Endothelial cell of umbilical vein (primary cell): ENCODE measurements at regions not wholly inside any gene's neighbourhood (a gene's known extent, or its start where the extent isn't known, plus 50 kb on each side); places are given as distances from the start of the nearest gene placed in this dataset.
A peak's percentile ranks its signal among the peaks of the same experiment; 100 is the strongest.
"Not testable (repeated sequence)": the region's sequence is repeated elsewhere in the genome, so short reads cannot be mapped to it uniquely, and the experiment has no call there.

ENCODE experiments used
- BruUV-seq: library from RNA; stranded (reverse); fragments of 400-500 nt; replicated peaks from 2 replicates; lab custom pipeline; 2021; lab: Mats Ljungman, UMichigan
- CTCF ChIA-PET: fragments of 300-600, 350-600 bp; sonication (Branson Sonifier 250); formaldehyde crosslinking; loops from one replicate; lab custom pipeline; 2021; ENCODE audit warnings: antibody characterized with exemption, inconsistent platforms; lab: Charles Lee
- POLR2A ChIA-PET: fragments of 300-600, 350-600 bp; sonication (Branson Sonifier 250); formaldehyde crosslinking; loops from one replicate; lab custom pipeline; 2021; ENCODE audit warnings: antibody characterized with exemption, inconsistent platforms; lab: Charles Lee
- DNase-seq: peaks from one replicate; pipeline ENCODE4 v3.0.0-alpha.2; 2011; ENCODE audit warnings: low read depth, low spot score
- FAIRE-seq: peaks from 2 replicates; lab custom pipeline; 2011; peaks lifted over from hg19 to GRCh38; lab: Jason Lieb, UNC
- H2AFZ ChIP-seq: 2 replicates; pipeline ENCODE4 v1.6.0; 2012; ENCODE audit warnings: low read depth, low read length, control low read depth, inconsistent platforms
- H3K27ac ChIP-seq: 2 replicates; pipeline ENCODE4 v1.5.1; 2011; ENCODE audit warnings: low read depth, mild to moderate bottlenecking, control low read depth, low read length, moderate library complexity; ENCODE audit not compliant: insufficient read depth
- H3K27me3 ChIP-seq, 2 experiments: 2 replicates each; pipeline versions ENCODE4 v1.6.0 to v1.6.1; 2011; ENCODE audit warnings: low read length in 2 of 2, mixed read lengths in 1 of 2; ENCODE audit not compliant: control insufficient read depth in 2 of 2, insufficient read depth in 2 of 2
- H3K36me3 ChIP-seq, 2 experiments: 2 replicates in 1 of 2; 3 replicates in 1 of 2; pipeline ENCODE4 v1.5.1; 2011; ENCODE audit warnings: low read length in 2 of 2, mild to moderate bottlenecking in 1 of 2, moderate library complexity in 1 of 2; ENCODE audit not compliant: control insufficient read depth in 2 of 2, insufficient read depth in 2 of 2; ENCODE audit errors: extremely low read depth in 1 of 2
- H3K4me1 ChIP-seq: 3 replicates; pipeline ENCODE4 v1.5.1; 2011; ENCODE audit warnings: mild to moderate bottlenecking, low read length; ENCODE audit not compliant: control insufficient read depth, insufficient read depth; ENCODE audit errors: extremely low read depth
- H3K4me2 ChIP-seq: 2 replicates; pipeline ENCODE4 v1.6.1; 2011; ENCODE audit warnings: low read length, control low read depth, mixed read lengths; ENCODE audit not compliant: insufficient read depth
- H3K4me3 ChIP-seq, 3 experiments: fragments of 200-600 bp in 1 of 3; sonication (generic), shearing (Covaris generic) in 1 of 3; replicated peaks in 1 of 3; 2 replicates each; pipeline ENCODE4 v1.5.1; 2011 to 2016; ENCODE audit warnings: control low read depth in 3 of 3, low read length in 3 of 3, mild to moderate bottlenecking in 2 of 3, inconsistent platforms in 1 of 3, low read depth in 1 of 3, moderate library complexity in 1 of 3; ENCODE audit not compliant: insufficient read depth in 1 of 3
- H3K79me2 ChIP-seq: 2 replicates; pipeline ENCODE4 v1.6.0; 2012; ENCODE audit warnings: low read length, inconsistent platforms; ENCODE audit not compliant: control insufficient read depth, insufficient read depth
- H3K9ac ChIP-seq: replicated peaks from 2 replicates; pipeline ENCODE3; 2011; ENCODE audit warnings: low read length, control low read depth; ENCODE audit not compliant: insufficient read depth; ENCODE audit errors: extremely low read depth
- H3K9me1 ChIP-seq: replicated peaks from 3 replicates; pipeline ENCODE4 v1.6.0; 2011; ENCODE audit warnings: mild to moderate bottlenecking, low read length; ENCODE audit not compliant: control insufficient read depth, insufficient read depth; ENCODE audit errors: extremely low read depth
- H3K9me3 ChIP-seq: replicated peaks from 2 replicates; pipeline ENCODE4 v1.5.1; 2012; ENCODE audit warnings: low read length, inconsistent platforms; ENCODE audit not compliant: control insufficient read depth, insufficient read depth
- H4K20me1 ChIP-seq: replicated peaks from 2 replicates; pipeline ENCODE3; 2011; ENCODE audit warnings: mild to moderate bottlenecking, low read length; ENCODE audit not compliant: control insufficient read depth, insufficient read depth; ENCODE audit errors: extremely low read depth
- EZH2 ChIP-seq: IDR thresholded peaks from 2 replicates; pipeline ENCODE4 v1.6.1; 2012; ENCODE audit warnings: borderline replicate concordance, low read depth, mild to moderate bottlenecking, moderate library complexity, low read length, inconsistent platforms; ENCODE audit not compliant: severe bottlenecking
- FOS ChIP-seq: IDR thresholded peaks from 2 replicates; pipeline ENCODE4 v1.6.1; 2011; ENCODE audit warnings: mild to moderate bottlenecking, low read length, moderate library complexity, borderline replicate concordance; ENCODE audit not compliant: insufficient read depth
- JUN ChIP-seq: IDR thresholded peaks from 2 replicates; pipeline ENCODE4 v1.6.1; 2011; ENCODE audit warnings: borderline replicate concordance, low read depth; ENCODE audit not compliant: insufficient read length, insufficient read depth
- POLR2A ChIP-seq: IDR thresholded peaks from 2 replicates; pipeline ENCODE4 v1.6.1; 2012; ENCODE audit warnings: low read depth, mild to moderate bottlenecking, control low read depth, low read length
- POLR2AphosphoS5 ChIP-seq: IDR thresholded peaks from 2 replicates; pipeline ENCODE4 v1.6.1; 2012; ENCODE audit warnings: low read depth, mild to moderate bottlenecking, control low read depth, low read length, moderate library complexity; ENCODE audit not compliant: insufficient read depth
- dilution Hi-C: fragments of 300-500 bp; cut with MboI; formaldehyde crosslinking; loops from one replicate; pipeline ENCODE4 v1.15.0; 2019; ENCODE audit warnings: low sequenced_read_pairs; ENCODE audit not compliant: extremely low pct_ligation_motif_present
- intact Hi-C: fragments of 100-400 bp; cut with micrococcal nuclease; formaldehyde crosslinking; loops from one replicate; pipeline ENCODE4 v1.10.0; 2022
- TF ChIP-seq, protein P1 (sequence below): IDR thresholded peaks from 2 replicates; pipeline ENCODE4 v1.6.1; 2011; ENCODE audit not compliant: insufficient read depth, insufficient read length

DNA sequence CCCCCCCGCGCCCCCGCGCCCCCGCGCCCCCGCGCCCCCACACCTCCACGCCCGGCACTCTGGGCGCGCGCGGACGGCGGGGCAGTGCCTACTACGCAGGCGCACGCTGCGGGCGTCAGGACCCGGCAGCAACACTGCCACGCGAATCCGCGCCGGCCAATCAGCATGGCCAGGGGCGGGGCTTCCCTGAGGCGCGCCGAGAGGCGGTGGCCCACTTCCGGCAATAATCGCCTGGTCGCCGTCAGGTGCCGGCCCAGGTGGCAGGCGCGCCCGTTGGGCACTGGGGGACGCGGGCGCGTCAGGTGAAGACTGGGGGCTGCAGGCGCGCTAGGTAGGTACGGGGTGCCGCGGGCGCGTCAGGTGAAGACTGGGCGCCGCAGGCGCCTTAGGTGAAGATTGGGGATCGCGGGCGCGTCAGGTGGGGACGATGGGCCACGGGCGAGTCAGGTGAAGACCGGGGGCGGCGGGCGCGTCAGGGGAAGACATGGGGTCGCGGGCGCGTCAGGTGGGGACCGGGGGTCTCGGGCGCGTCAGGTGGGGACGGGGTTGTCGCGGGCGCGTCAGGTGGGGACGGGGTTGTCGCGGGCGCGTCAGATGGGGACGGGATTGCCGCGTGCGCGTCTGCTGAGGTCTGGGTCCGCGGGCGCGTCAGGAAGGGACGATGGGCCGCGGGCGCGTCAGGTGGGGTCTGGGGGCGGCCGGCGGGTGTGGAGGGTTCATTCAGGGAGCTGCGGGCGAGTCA lies 219.1 kb downstream of the RTP5 start:
- Histone ChIP-seq H3K27ac (no peak overlapping the region), H3K9ac (peak overlapping the region; percentile 37), H3K9me3 (no peaks in the 10 kb centered on the region), H4K20me1 (no peaks in the 10 kb centered on the region), H3K4me3 (peak overlapping the region; percentile 66 to 99 (median 77)), H3K9me1 (no peaks in the 10 kb centered on the region), H2AFZ (peak overlapping the region; percentile 96), H3K36me3 (no peaks in the 10 kb centered on the region), H3K79me2 (no peaks in the 10 kb centered on the region), H3K27me3 (peaks cover 0 to 4% of the 10 kb centered on the region in 2 experiments), H3K4me2 (peak overlapping the region; percentile 31), H3K4me1 (no peaks in the 10 kb centered on the region)
- FAIRE-seq = peak; percentile 79
- POLR2A ChIA-PET = no interaction called here
- CTCF ChIA-PET = no interaction called here
- intact Hi-C loops (no loop called here), dilution Hi-C loops (no loop called here)
- no TSS peak for BruUV-seq
- TF ChIP-seq, protein P1, sequence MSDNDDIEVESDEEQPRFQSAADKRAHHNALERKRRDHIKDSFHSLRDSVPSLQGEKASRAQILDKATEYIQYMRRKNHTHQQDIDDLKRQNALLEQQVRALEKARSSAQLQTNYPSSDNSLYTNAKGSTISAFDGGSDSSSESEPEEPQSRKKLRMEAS = peak; percentile 33
- TF ChIP-seq JUN (no peak), EZH2 (no peak), POLR2A (peak; percentile 18), POLR2AphosphoS5 (peak; percentile 56), FOS (no peak)
- peak; percentile 74 for DNase-seq

DNA sequence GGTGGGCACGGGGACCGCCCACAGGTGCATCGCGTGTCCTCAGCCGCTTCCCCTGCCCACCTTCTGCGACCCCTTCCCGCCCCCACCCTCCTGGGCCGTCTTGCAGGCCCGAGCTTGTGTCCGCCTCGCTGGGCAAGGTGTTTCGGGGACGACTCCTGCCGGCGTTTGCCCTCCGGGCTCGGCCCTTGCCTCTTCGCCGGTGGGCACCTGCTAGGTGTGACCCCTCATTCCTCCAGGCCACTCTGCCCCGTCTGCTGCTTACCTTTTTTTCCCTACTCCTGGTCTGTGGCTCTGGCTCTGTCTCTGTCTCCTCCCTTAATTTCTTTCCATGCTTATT lies 219.7 kb downstream of the RTP5 start:
- H3K9me3 ChIP-seq, H4K20me1 ChIP-seq, dilution Hi-C loops, H3K79me2 ChIP-seq, H3K27me3 ChIP-seq, H3K4me1 ChIP-seq, H3K27ac ChIP-seq, BruUV-seq, H3K36me3 ChIP-seq, H3K9me1 ChIP-seq, intact Hi-C loops, DNase-seq, POLR2A ChIA-PET, H3K9ac ChIP-seq, CTCF ChIA-PET: not testable (repeated sequence)
- Histone ChIP-seq H3K4me3 (peak overlapping the region; percentile 66 to 99 (median 77)), H2AFZ (peak overlapping the region; percentile 96), H3K4me2 (peak overlapping the region; percentile 31)
- peak; percentile 21 for FAIRE-seq

DNA sequence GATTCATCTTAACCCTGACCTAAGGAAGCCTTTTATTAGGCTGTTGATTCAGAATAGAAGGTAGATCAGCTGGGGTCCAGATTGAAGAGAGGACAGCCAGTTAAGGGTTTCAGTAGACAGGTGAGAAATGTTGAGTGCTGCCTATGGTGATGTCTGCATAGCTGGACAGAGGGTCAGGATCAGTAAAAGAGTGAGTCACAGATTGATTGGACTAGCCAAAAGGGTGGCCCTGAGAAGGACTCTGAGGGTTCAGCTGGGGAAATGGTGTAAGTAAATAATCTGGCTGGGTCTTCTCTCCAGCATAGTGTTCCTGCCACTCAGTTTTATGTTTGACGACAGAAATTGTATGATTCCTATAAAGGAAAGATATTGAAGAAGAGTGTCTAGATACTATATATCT lies 227.7 kb downstream of the RTP5 start:
- DNase-seq, CTCF ChIA-PET: not testable (repeated sequence)

More for the DNA sequence above, 227.7 kb downstream of the RTP5 start:
- POLR2A ChIA-PET, H3K9ac ChIP-seq, H3K4me3 ChIP-seq, H3K4me1 ChIP-seq, H3K9me1 ChIP-seq, H3K27me3 ChIP-seq, H3K79me2 ChIP-seq, FAIRE-seq, H3K27ac ChIP-seq, intact Hi-C loops, H3K4me2 ChIP-seq, H2AFZ ChIP-seq, H3K36me3 ChIP-seq, H3K9me3 ChIP-seq, H4K20me1 ChIP-seq, BruUV-seq, dilution Hi-C loops: not testable (repeated sequence)
